ENCODE measurements at regions not wholly inside any gene's neighbourhood (a gene's known extent, or its start where the extent isn't known, plus 50 kb on each side); places are given as distances from the start of the nearest gene placed in this dataset.

DNA sequence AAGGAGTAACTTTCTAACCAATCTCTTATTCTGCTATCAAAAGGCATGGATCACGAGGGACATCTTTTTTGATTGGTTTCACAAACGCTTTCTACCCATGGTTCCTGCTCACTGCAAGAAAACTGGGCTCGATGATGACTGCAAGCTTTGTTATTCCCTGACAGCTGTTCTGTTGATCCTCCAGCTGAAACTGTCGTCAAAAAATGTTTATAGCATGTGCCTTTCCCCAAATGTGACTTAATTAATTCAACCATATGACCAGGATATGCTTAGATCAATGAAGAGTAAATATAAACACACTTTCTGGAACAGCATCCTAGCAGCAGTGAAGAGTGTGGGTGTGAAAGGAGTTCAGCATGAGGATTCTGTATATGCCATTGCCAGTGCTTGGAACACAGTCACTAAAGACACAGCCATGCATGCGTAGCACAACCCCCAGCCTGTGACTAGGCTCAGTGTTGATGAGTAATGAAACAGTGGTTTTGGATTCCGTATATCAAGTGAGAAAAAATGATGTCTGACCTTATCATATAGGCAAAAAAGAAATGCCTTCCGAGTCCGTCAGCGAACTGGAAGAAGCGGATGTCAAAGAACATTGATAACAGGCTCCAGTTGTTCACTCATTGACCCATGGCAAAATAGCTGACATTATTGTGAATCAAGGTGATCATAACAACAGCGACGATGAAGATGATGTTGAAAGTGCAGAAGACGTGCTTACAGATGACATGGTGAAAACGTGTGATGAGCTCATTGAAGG lies 347.4 kb downstream of the FGF9 start:
- DNase-seq: no peak

DNA sequence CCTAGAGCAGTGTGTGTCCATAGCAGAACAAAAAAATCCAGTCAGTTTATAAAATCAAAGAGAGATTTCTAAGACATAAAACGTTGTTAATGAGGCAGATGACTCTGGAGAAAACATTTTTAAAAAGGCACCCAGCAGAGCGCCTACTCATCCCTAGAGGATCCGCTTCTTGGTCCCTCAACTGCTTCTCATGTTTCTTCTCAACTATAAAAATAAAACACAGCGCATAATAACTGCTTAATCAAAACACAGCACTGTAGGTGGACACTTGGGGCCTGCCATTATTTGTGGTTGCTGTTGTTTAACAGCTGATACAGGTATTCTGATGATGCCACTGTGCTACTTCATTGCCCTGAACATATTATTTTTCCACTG lies 347.9 kb downstream of the FGF9 start:
- DNase-seq: no peak

DNA sequence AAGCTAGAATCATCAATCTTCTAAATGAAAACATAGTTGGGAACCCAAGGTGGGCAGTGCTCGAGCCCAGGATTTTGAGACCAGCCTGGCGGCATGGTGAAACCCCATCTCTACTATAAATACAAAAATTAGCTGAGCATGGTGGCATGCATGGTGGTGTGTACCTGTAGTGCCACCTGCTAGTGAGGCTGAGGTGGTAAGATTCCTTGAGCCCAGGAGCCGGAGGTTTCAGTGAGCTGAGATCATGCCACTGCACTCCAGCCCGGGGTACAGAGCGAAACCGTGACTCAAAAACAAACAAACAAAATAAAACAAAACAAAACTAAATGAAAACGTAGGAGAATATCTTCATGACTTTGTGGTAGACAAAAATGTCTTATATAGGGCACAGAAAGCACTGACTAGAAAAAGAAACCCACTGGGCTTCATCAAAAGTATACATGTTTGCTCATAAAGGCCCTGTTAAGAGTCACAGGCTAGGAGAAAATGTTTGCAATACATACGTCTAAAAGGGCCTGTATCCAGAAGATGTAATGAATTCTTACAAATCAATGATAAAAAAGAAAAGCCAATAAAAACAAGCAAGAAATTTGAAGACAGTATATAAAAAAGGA lies 353.6 kb downstream of the FGF9 start:
- no peak for DNase-seq

DNA sequence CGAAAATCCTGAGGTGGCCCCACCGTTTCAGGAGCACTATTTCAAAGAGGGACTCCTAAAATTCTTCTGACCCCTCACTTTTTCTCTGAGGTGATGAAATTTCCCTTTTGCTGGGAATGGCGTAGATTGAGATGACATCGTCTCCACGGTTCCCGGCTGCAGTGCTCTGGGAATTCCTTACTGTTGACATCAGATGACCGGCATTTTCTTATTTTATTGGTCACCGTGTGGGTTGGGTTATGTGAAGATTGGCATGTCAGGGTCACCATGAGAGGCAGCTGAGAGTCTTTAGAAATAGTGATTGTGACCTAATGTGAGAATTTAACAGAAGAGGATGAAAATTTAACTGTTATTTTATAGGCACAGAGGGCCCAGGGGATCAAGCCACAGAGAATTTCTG lies 356.7 kb downstream of the FGF9 start:
- DNase-seq: no peak

DNA sequence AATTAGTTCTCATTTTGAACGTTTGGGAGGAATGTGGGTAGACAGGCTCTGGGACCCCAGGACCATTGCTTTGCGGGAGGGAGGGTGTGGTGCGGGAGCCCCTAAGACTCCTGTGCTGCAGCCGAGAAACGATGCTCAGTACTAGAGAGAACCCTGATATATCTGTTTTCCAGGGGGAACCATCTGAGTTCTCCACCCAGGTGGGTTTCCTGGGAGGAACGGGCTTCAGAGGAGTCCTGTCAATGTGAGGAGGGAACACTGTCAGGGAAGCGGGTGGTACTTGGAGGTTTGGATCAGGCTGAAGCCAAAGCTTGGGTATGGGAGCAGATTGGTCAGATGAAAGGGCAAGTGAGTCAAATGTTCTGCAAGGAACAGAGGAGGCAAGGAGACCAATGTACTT lies 358.0 kb downstream of the FGF9 start:
- no peak for DNase-seq

DNA sequence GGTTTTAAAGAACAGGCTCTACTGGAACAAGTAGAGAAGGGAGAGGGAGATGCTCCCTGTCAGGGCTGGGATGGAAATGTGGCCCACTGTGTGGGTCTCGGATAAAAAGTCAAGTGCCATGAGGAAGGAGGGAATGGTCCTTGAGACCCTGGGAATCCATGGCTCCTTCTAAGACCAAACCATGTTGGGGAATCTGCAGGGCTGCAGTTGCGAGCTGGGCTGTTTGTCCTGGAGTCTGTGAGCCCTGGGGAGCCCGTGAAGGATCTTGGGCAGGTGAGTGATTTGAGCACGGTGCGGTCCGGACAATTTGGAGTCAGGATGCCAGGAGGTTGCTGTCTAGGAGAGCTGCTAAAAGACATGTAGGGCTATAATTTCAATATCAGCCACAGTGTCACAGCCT lies 359.4 kb downstream of the FGF9 start:
- no peak for DNase-seq

DNA sequence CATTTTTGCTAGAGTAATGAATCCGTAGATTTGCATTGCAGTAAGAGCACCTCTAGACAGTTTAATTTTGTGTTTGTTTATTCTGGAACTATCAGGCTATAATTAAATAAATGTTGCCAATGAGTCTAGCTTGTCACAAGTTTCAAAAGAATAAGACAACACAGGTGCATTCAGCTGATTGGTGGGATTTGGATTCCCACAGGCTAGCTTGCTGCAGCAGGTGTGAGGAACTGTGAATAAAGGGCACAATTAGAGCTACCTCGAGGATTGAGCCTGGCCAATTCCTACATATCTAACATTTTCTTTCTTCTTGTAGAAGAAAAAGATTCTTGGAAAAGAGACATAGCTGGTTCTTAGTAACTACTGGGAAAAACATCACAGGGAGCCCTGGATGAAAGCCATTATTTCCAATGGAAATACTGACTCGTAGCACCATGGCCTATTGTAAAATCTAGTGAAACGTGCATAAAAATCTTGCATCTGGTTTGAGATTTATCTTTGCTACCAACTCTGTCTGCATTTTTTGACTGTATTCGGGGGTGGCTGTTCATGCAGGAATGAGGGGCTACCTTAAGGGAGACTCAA lies 360.9 kb downstream of the FGF9 start:
- DNase-seq: no peak

DNA sequence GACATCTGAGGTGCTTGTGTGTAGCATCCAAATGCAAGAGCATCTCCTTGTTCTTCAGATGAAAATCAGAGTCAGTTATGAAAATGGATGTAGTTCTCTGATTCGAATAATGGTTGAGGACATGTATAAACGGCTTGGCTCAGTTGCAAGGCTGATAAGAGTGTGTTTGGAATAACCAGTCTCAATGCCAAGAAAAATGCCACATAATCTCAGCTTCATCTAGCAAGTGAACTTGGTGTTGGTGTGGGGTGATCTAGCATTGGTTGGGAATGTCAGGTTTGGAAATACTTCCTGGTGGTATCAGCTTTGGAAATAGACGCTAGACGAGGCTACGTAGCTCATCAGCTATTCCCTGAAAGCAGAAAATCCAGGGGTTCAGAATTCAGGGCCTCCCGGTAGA lies 362.0 kb downstream of the FGF9 start:
- no peak for DNase-seq

DNA sequence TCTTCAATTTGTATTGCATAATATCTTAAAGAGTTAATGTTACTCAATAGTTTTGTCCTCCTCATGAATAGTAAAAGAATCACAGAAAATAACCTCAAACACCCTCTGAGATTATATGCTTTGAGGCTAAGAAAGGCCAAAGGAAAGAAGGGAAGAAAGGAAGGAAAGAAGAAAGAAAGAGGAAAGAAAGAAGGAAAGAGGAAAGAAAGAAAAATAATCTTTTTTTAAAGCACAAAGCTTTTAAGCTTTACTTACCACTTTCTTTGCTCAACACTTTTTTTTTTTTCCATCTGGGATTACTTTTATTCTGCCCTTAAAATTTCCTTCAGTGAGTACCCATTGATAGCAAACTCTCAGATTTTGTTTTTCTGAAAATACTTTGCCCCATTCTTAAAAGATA lies 369.1 kb downstream of the FGF9 start:
- DNase-seq: no peak

DNA sequence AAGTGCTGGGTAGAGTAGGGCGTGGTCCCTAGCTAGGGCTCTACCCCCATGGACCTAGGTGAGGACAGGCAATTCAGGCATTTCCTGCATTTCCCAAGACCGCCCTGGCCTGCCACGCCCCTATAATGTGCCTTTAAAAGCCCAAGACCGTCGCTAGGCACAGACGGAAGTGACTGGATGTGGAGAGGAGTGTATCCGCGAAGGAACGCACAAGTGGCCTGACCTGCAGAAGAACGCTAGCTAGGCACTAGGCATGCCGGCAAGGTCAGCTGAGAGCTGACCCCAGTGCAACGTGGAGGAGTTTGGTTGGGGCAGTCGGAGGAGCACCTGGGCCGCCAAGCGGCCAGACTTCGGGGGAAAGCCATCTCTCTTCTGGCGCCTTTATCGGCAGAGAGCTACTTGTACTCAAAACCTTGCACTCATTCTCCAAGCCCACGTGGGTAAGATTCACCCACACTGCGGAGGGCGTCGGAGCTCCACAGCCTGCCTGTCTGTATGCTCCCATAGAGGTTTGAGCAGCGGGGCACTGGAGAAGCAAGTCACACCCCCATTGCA lies 370.0 kb downstream of the FGF9 start:
- DNase-seq: no peak

DNA sequence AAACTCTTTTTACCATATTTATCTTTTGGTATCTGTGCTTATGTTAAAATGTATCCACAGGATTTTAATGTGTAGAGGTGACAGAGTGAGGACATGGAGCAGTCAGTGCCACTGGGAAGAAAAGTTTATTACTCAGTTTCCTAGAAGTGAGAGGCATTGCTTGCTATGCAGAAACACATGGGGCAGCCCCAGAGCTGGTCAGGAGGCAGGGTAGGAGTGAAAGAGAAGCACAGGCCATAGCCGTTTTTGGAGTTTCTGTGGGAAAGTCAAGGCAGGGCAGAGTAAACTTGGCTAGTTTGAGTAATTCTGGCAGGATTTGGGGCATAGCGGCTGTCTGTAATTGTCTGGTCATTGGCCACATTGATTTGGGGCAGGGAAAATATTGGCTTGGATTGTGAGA lies 370.9 kb downstream of the FGF9 start:
- DNase-seq: no peak

DNA sequence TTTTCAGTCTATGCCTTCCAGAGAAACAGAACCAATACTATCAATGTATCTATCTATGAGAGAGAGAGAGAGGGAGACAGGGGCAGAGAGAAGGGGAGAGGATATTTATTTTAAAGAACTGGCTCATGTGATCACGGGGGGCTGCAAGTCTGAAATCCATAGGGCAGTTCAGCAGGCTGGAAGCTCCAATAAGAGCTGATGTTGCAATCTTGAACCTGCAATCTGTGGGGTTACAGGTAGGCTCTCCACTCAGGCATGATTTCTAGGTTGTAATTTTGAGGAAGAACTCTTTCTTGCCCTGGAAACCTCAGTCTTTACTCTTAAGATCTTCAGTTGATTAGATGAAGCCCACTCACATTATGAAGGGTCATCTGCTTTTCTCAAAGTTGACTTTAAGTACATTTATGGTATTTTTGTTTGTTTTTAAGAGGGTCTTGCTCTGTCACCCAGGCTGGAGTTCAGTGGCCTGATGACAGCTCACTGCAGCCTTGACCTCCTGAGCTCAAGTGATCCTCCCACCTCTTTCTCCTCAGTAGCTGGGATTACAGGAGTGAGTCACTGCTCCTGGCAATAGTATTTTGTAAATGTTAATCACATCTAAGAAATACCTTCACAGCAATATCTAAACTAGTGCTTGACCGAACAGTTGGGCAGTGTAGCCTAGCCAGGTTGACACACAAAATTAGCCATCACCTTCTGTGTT lies 376.4 kb downstream of the FGF9 start:
- DNase-seq: no peak

DNA sequence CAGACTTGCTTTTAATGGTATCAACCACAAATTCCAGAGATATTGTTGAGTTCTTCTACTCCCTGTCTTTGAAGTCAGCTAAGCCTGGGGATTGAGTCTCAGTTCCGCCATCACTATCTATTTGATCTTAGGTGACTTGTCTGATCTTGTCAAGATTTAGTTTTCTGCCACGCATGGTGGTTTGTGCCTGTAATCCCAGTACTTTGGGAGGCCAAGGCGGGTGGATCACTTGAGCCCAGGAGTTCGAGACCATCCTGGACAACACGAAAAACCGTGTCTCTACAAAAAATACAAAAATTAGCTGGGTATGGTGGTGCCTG lies 376.9 kb downstream of the FGF9 start:
- no peak for DNase-seq

DNA sequence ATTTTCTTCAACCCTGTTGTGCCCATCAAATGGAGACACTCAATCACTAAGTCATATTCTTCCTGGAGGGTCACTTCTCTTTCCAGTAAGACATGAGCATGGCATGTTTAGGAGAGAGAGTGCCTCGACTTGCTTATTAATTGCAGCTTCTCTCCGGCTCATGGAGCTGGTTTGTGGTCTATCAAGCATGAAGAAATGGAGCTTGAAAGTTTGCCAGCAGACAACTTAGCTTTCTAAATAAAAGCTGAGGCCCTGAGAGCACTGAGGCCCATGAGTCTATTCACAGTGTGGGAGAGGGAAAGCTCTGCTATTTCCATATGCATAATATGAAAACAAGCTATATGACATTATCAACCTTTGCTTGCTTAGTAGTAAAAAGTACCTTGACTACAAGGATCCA lies 378.5 kb downstream of the FGF9 start:
- DNase-seq: no peak

DNA sequence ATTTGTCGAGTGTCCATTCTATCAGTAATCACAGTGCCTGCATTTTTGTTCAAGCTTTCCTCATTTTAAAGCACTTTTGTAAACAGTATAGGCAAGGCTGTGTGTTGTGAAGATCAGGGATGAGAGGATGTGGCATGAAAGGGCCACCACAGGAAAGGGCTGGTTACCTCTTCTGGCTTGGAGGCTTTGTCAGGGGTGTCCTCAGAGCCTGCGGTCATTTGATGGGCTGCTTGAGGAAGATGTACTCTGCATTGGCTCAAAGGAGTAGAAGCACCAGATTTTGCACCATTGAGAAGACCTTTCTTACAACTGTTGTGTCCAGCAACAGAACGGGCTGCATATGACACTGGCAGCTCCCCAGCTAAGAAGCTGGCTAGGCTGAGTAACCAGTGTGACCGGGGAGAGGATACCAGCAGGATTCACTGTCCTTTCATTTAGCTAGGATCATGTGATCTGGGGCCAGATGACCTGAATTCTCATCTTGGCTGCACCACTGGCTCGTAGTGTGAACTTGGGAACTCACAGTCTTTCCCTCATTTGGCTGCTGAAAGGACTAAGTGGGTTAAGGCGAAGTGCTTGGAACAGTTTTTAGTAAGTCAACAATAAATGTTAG lies 380.2 kb downstream of the FGF9 start:
- DNase-seq: no peak

DNA sequence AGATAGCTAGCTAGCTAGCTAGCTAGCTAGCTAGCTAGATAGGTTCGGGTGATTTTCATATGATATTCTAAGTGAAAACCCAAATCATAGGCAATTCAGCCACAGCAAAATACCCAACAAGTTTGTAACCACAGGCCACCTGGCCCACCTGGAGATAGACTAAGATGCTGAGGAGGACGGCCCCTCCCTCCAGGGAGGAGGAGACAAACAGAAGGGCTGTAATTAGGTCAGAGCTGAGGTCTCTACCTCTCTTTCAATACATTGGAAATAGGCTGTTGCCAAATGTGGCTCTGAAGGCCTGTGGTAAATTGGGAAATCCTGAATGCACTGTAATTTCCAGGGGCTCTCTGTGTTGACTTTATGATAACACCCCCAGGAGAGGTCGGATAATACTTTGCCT lies 382.2 kb downstream of the FGF9 start:
- DNase-seq: no peak

DNA sequence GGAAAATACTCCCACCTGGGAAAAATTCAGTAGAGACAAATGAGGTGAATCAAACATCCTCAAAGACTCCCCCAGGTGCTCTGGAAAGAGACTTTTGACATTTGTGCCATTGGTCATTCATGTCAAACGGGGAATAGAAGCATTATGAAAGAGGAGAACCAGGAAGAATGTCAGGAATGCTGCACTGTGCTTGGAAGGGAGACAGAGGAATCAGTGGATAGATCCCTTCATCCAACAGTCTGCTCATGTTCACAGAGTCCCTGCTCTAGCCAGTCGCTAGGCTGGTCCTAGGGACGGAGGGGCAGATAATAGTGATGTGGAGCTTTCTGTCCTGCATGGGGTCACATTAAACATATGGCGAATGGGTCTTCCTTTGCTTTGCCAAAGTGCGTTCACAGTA lies 384.4 kb downstream of the FGF9 start:
- no peak for DNase-seq

DNA sequence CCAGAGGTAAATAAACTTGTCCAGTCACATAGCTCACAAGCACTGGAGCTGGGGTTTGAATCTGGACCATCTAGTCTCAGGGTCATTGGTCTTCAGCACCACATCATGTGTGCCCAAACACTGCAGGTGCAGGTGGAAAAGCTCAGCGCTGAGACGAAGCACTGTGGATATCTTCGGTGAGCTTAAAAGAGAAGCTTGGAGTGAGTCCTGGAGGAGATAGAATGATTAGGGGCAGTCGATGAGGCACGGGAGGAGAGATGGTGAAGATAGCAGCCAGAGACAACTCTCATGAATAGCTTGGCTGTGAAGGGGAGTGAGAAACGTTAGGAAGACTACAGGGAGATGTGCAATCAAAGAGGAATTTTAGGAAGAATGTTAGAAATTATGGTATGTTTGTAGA lies 389.3 kb downstream of the FGF9 start:
- DNase-seq: no peak

DNA sequence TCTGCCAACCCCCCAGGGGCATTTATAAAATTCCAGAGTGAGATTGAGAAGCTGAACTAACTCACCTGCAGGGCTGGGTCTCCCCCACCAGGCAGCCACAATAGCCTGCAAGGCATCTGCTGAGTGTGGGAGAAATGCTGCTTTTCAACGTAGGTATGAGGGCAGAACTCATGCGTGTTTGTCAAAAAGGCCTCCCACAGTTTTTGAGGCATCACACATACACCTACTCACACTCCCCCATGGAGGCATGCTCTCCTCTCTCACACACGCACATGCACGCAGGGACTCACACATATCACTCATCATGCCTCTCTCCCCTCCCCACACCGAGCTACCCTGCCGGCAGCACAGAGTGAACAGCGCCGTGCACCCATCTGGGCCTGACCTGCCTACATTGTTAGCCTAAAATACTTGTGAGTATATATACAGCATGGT lies 390.5 kb downstream of the FGF9 start:
- DNase-seq: no peak

DNA sequence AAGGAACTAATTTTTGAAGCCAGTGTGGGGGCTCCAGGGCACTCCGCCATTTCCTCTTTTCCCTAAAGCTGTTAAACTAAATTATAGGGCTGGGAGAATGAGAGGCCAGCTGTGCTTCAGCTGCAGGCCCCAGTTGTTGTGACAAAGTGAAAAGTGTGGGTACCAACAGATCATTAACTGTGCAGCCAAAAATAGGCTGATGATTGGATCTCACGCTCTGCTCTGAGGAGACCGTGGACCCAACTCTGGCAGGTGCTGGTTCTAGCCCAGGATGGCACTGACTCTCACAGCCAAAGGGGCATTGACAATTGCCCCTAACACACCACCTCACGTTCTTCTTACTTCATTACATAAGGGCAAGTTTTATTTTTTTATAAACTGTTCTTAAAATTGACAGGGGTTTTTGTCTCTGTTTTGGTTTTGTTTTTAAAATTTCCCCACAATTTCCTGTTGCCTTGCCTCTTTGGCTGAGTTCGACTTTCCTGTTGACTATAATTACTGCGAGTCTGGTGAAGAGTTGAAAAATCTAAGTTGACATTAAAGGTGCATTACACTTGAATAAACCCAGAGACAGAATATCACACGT lies 391.0 kb downstream of the FGF9 start:
- no peak for DNase-seq

DNA sequence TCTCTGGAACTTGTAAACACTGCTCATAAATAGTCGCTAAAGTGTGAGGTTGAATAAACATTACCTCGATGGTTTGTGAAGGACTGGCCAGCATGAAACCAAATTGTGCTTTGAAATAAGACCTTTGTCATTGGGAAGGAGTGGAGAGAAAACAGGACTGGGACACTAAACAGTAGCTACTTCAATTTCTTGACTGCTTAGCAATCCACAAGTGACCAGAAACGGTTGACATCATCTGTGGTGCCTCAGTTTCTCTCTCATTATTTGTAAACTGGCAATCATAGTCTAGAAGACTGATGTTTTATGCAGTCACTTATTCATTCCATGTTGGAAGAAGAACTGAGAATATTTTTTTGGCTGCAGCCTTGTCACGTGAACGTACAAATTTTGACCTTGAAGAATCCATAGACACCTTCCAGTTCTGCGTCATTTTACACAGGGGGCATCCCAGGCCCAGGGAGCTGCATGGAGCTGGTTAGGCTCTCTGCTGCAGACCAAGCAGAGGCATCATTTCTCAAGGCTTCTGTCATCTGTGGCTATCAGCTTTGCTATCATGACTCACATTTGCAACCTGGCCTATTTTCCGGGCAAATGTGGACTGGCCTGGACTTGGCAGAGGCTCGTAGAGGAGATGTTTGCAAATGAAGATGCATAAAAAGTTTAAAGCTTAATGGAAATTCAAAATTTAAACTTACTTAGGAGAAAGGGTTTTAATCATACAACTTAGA lies 391.8 kb downstream of the FGF9 start:
- DNase-seq: no peak

DNA sequence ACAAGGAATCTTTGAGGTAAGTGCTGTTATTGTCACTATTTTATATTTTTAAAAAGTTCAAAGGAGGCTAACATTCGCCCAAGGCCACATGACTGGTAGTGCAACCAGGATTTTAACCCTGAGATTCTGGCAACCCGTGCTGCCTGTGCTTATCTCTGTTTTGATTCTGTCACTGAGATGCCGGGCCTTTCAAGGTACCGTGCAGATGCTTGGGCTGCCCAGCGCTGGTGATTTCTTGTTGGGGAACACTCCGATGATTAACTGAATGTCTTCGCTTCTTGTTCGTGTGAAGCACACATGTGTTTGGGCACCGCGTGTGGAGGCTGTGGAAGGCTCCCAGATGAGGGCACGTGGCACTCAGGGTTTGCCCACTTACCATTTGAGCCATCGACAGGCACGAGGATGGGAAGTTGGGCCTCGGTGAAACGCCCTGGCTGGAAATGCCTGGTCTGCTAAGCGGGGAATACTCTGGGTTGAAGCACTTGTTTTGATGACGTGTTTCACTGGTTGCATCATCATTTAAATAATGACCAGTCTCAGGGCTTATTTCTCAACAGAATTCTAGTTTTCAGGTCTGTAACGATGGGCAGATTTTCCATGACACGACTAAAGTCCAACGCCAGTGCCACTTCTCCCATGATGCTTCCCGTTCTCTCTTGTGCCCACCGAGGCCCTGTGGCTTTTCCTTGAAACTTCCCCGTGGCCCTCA lies 392.7 kb downstream of the FGF9 start:
- no peak for DNase-seq

All from effector CD8-positive, alpha-beta T cell (primary cell).